Right atrium auricular region (tissue), 2 donors: ENCODE measurements at regions not wholly inside any gene's neighbourhood (a gene's known extent, or its start where the extent isn't known, plus 50 kb on each side); places are given as distances from the start of the nearest gene placed in this dataset.

ENCODE experiments used
- DNase-seq: peaks from one replicate; pipeline ENCODE4 v3.0.0-alpha.2; 2019; ENCODE audit warnings: low spot score
- H3K27ac ChIP-seq, 2 donors: fragments of 200-600 bp; sonication (generic); 1 replicate in 1 of 2; 2 replicates in 1 of 2; pipeline ENCODE4 v1.5.1; 2016 to 2019
- H3K27me3 ChIP-seq, 2 donors: fragments of 200-600 bp; sonication (generic); one replicate each; pipeline versions ENCODE4 v1.5.1 to v1.6.0; 2017 to 2019
- H3K36me3 ChIP-seq: fragments of 200-600 bp; sonication (generic); one replicate; pipeline ENCODE4 v1.5.1; 2016
- H3K4me1 ChIP-seq, 2 donors: fragments of 200-600 bp; sonication (generic); one replicate each; pipeline versions ENCODE4 v1.5.1 to v1.6.0; 2017 to 2019
- H3K4me3 ChIP-seq, 2 donors: fragments of 200-600 bp; sonication (generic); 1 replicate in 1 of 2; 2 replicates in 1 of 2; pipeline ENCODE4 v1.5.1; 2017 to 2019; ENCODE audit warnings: mild to moderate bottlenecking in 1 of 2, moderate library complexity in 1 of 2
- H3K9me3 ChIP-seq, 2 donors: fragments of 200-600 bp; sonication (generic); one replicate each; pipeline ENCODE4 v1.5.1; 2019
- CTCF ChIP-seq, 2 donors: fragments of 200-600 bp; sonication (generic); IDR thresholded peaks; one replicate each; pipeline ENCODE4 v1.5.1; 2019; ENCODE audit warnings: antibody characterized with exemption in 2 of 2

GRCh38 chr21:35203093-35203977 is 154.2 kb upstream of the RUNX1 start:
- H3K27me3 ChIP-seq: no peaks in the 10 kb centered on the region
- peaks cover 0 to 32% of the 10 kb centered on the region in 2 donors for H3K4me1 ChIP-seq
- H3K36me3 ChIP-seq: no peaks in the 10 kb centered on the region
- H3K27ac ChIP-seq: peak overlapping the region; percentile 32 to 91
- peak overlapping the region in 1 of 2 donors; percentile 3 for H3K4me3 ChIP-seq
- H3K9me3 ChIP-seq: no peaks in the 10 kb centered on the region
- no peak for DNase-seq
- TF ChIP-seq CTCF (IDR thresholded peaks at IDR 0.05): no peak

- no peaks in the 10 kb centered on the region for H3K9me3 ChIP-seq
- no peak for TF ChIP-seq CTCF (IDR thresholded peaks at IDR 0.05)
- DNase-seq: no peak
- peak overlapping the region; percentile 2 to 91 for H3K27ac ChIP-seq
- peaks cover 0 to 25% of the 10 kb centered on the region in 2 donors for H3K4me1 ChIP-seq
- H3K27me3 ChIP-seq: no peaks in the 10 kb centered on the region
- no peak overlapping the region for H3K4me3 ChIP-seq
- no peaks in the 10 kb centered on the region for H3K36me3 ChIP-seq
Measured at GRCh38 chr21:35202431-35202830, 153.3 kb upstream of the RUNX1 start.

- no peaks in the 10 kb centered on the region for H3K27me3 ChIP-seq
- no peak for DNase-seq
- H3K27ac ChIP-seq: peak overlapping the region; percentile 2 to 91
- H3K36me3 ChIP-seq: no peaks in the 10 kb centered on the region
- no peak overlapping the region for H3K4me3 ChIP-seq
- peaks cover 0 to 19% of the 10 kb centered on the region in 2 donors for H3K4me1 ChIP-seq
- no peaks in the 10 kb centered on the region for H3K9me3 ChIP-seq
- TF ChIP-seq CTCF (IDR thresholded peaks at IDR 0.05): no peak
Measured at GRCh38 chr21:35201799-35202198, 152.7 kb upstream of the RUNX1 start.

- no peaks in the 10 kb centered on the region for H3K36me3 ChIP-seq
- no peak overlapping the region for H3K4me3 ChIP-seq
- TF ChIP-seq CTCF (IDR thresholded peaks at IDR 0.05): no peak
- H3K27ac ChIP-seq: no peak overlapping the region
- no peaks in the 10 kb centered on the region for H3K27me3 ChIP-seq
- no peak for DNase-seq
- H3K9me3 ChIP-seq: no peaks in the 10 kb centered on the region
- peaks cover 0 to 14% of the 10 kb centered on the region in 2 donors for H3K4me1 ChIP-seq
Measured at GRCh38 chr21:35201288-35201687, 152.2 kb upstream of the RUNX1 start.

- Histone ChIP-seq H3K36me3 (no peaks in the 10 kb centered on the region), H3K27me3 (no peaks in the 10 kb centered on the region), H3K4me3 (no peak overlapping the region), H3K4me1 (no peaks in the 10 kb centered on the region), H3K27ac (no peak overlapping the region), H3K9me3 (no peaks in the 10 kb centered on the region)
- TF ChIP-seq CTCF (IDR thresholded peaks at IDR 0.05): no peak
- no peak for DNase-seq
Measured at GRCh38 chr21:35199733-35200015, 150.6 kb upstream of the RUNX1 start.
